ENCODE measurements at regions not wholly inside any gene's neighbourhood (a gene's known extent, or its start where the extent isn't known, plus 50 kb on each side); places are given as distances from the start of the nearest gene placed in this dataset.

- DNase-seq (ENCODE audit: low spot score), result no peak
Observed at GRCh38 chr4:138311771-138312535, 69.8 kb upstream of the SLC7A11 start.

- no peak for DNase-seq (ENCODE audit: low spot score)
Observed at GRCh38 chr4:138310991-138311390, 68.8 kb upstream of the SLC7A11 start.

- no peak for DNase-seq (ENCODE audit: low spot score)
Observed at GRCh38 chr4:138310498-138310897, 68.3 kb upstream of the SLC7A11 start.

GRCh38 chr4:138308356-138308755, 66.2 kb upstream of the SLC7A11 start:
- no peak for DNase-seq (ENCODE audit: low spot score)

GRCh38 chr4:138307319-138307718, 65.2 kb upstream of the SLC7A11 start:
- DNase-seq (ENCODE audit: low spot score), result no peak

GRCh38 chr4:138305050-138305449, 62.9 kb upstream of the SLC7A11 start:
- DNase-seq (ENCODE audit: low spot score), result no peak

- no peak for DNase-seq (ENCODE audit: low spot score)
Observed at GRCh38 chr4:138301536-138301935, 59.4 kb upstream of the SLC7A11 start.

- no peak for DNase-seq (ENCODE audit: low spot score)
Observed at GRCh38 chr4:138300616-138301015, 58.5 kb upstream of the SLC7A11 start.

GRCh38 chr4:138299881-138300280, 57.7 kb upstream of the SLC7A11 start:
- DNase-seq (ENCODE audit: low spot score), result no peak

- no peak for DNase-seq (ENCODE audit: low spot score)
Observed at GRCh38 chr4:138298866-138299265, 56.7 kb upstream of the SLC7A11 start.

GRCh38 chr4:138298431-138298830, 56.3 kb upstream of the SLC7A11 start:
- no peak for DNase-seq (ENCODE audit: low spot score)

- no peak for DNase-seq (ENCODE audit: low spot score)
Observed at GRCh38 chr4:138297743-138298405, 55.7 kb upstream of the SLC7A11 start.

- no peak for DNase-seq (ENCODE audit: low spot score)
Observed at GRCh38 chr4:138292321-138292720, 50.2 kb upstream of the SLC7A11 start.

Measured in putamen (tissue), 1 donor.